H1 (cell line): ENCODE measurements at regions not wholly inside any gene's neighbourhood (a gene's known extent, or its start where the extent isn't known, plus 50 kb on each side); places are given as distances from the start of the nearest gene placed in this dataset.

Source experiments
- CTCF ChIA-PET: fragments of 300-600 bp; sonication (Branson Sonifier 250); formaldehyde crosslinking; loops from one replicate; lab custom pipeline; 2021; ENCODE audit not compliant: partially characterized antibody; lab: Charles Lee
- POLR2A ChIA-PET: fragments of 300-600 bp; sonication (Branson Sonifier 250); formaldehyde crosslinking; loops from one replicate; lab custom pipeline; 2021; ENCODE audit warnings: inconsistent platforms; ENCODE audit not compliant: partially characterized antibody; lab: Charles Lee
- DNase-seq, 2 experiments: peaks; one replicate each; pipeline versions ENCODE4 v3.0.0 to v3.0.0-alpha.2; 2010 to 2022; ENCODE audit warnings: low spot score in 2 of 2, low read depth in 1 of 2, mixed read lengths in 1 of 2
- FAIRE-seq: peaks from 2 replicates; lab custom pipeline; 2011; peaks lifted over from hg19 to GRCh38; lab: Jason Lieb, UNC
- H2AFZ ChIP-seq: 2 replicates; pipeline ENCODE4 v1.8.1; 2012; ENCODE audit warnings: low read length, inconsistent platforms
- H2AK5ac ChIP-seq: 2 replicates; pipeline ENCODE4 v1.6.1; 2013; ENCODE audit warnings: low read depth, low read length
- H2BK120ac ChIP-seq: replicated peaks from 2 replicates; pipeline ENCODE3; 2013; ENCODE audit warnings: low read depth, low read length, inconsistent platforms
- H2BK12ac ChIP-seq: 2 replicates; pipeline ENCODE4 v1.6.1; 2013; ENCODE audit warnings: low read depth, low read length
- H2BK15ac ChIP-seq: 2 replicates; pipeline ENCODE4 v1.6.1; 2013; ENCODE audit warnings: low read length
- H2BK20ac ChIP-seq: 2 replicates; pipeline ENCODE4 v1.6.1; 2013; ENCODE audit warnings: low read length
- H2BK5ac ChIP-seq: 2 replicates; pipeline ENCODE4 v1.6.1; 2013; ENCODE audit warnings: low read depth, low read length
- H3K14ac ChIP-seq: 2 replicates; pipeline ENCODE4 v1.6.1; 2013; ENCODE audit warnings: inconsistent platforms; ENCODE audit not compliant: insufficient read length
- H3K18ac ChIP-seq: 2 replicates; pipeline ENCODE4 v1.6.1; 2013; ENCODE audit warnings: low read length; ENCODE audit errors: extremely low read depth
- H3K23ac ChIP-seq: 2 replicates; pipeline ENCODE4 v1.6.1; 2013; ENCODE audit warnings: inconsistent platforms; ENCODE audit not compliant: insufficient read length
- H3K23me2 ChIP-seq: 2 replicates; pipeline ENCODE4 v1.6.1; 2013; ENCODE audit warnings: low read depth, low read length
- H3K27ac ChIP-seq: 2 replicates; pipeline ENCODE4 v1.6.1; 2011; ENCODE audit warnings: low read depth, low read length, inconsistent platforms
- H3K27me3 ChIP-seq, 4 experiments: replicated peaks in 1 of 4; 1 replicate in 1 of 4; 2 replicates in 3 of 4; pipeline versions ENCODE4 v1.6.1 to v1.8.1; 2011 to 2013; ENCODE audit warnings: low read length in 3 of 4, mild to moderate bottlenecking in 3 of 4, inconsistent platforms in 2 of 4, mixed read lengths in 2 of 4, moderate library complexity in 1 of 4; ENCODE audit not compliant: control insufficient read depth in 3 of 4, insufficient read depth in 3 of 4; ENCODE audit errors: extremely low read depth in 1 of 4
- H3K36me3 ChIP-seq, 4 experiments: 2 replicates each; pipeline versions ENCODE4 v1.6.1 to v1.8.1; 2011 to 2013; ENCODE audit warnings: mild to moderate bottlenecking in 4 of 4, low read length in 3 of 4, moderate library complexity in 2 of 4, control low read depth in 1 of 4, inconsistent platforms in 1 of 4; ENCODE audit not compliant: insufficient read depth in 4 of 4, control insufficient read depth in 2 of 4
- H3K4ac ChIP-seq: replicated peaks from 2 replicates; pipeline ENCODE3; 2013; ENCODE audit warnings: low read length, low read depth, mixed read lengths, inconsistent platforms; ENCODE audit not compliant: insufficient read length
- H3K4me1 ChIP-seq, 4 experiments: replicated peaks in 1 of 4; 1 replicate in 1 of 4; 2 replicates in 3 of 4; pipeline versions ENCODE4 v1.6.1 to v1.8.1; 2011 to 2013; ENCODE audit warnings: low read length in 3 of 4, inconsistent platforms in 2 of 4, mixed read lengths in 1 of 4; ENCODE audit not compliant: insufficient read depth in 4 of 4, control insufficient read depth in 3 of 4
- H3K4me2 ChIP-seq, 2 experiments: 2 replicates each; pipeline versions ENCODE4 v1.6.1 to v1.8.1; 2011 to 2013; ENCODE audit warnings: low read depth in 2 of 2, low read length in 2 of 2, control low read depth in 1 of 2, inconsistent platforms in 1 of 2, mild to moderate bottlenecking in 1 of 2; ENCODE audit not compliant: insufficient read depth in 1 of 2
- H3K4me3 ChIP-seq, 4 experiments: fragments of 200-600, 300-600 bp in 1 of 4; sonication (generic), shearing (Covaris generic), sonication (Bioruptor Twin) in 1 of 4; 2 replicates each; pipeline versions ENCODE4 v1.5.1 to v1.8.1; 2011 to 2016; ENCODE audit warnings: low read length in 4 of 4, low read depth in 3 of 4, control low read depth in 2 of 4, inconsistent platforms in 2 of 4, mild to moderate bottlenecking in 2 of 4, mixed read lengths in 1 of 4, moderate library complexity in 1 of 4; ENCODE audit not compliant: insufficient read depth in 2 of 4; ENCODE audit errors: extremely low read depth in 1 of 4
- H3K56ac ChIP-seq: replicated peaks from 2 replicates; pipeline ENCODE3; 2013; ENCODE audit warnings: low read depth, mild to moderate bottlenecking, mixed read lengths, low read length, inconsistent platforms; ENCODE audit not compliant: insufficient read length
- H3K79me1 ChIP-seq: 2 replicates; pipeline ENCODE4 v1.6.1; 2013; ENCODE audit warnings: low read depth, low read length, control low read depth
- H3K79me2 ChIP-seq, 2 experiments: 2 replicates each; pipeline versions ENCODE4 v1.6.1 to v1.8.1; 2012 to 2013; ENCODE audit warnings: low read length in 2 of 2, mild to moderate bottlenecking in 2 of 2, inconsistent platforms in 1 of 2; ENCODE audit not compliant: insufficient read depth in 2 of 2, control insufficient read depth in 1 of 2
- H3K9ac ChIP-seq, 4 experiments: replicated peaks in 1 of 4; 1 replicate in 1 of 4; 2 replicates in 3 of 4; pipeline versions ENCODE4 v1.6.1 to v1.8.1; 2011 to 2013; ENCODE audit warnings: low read depth in 3 of 4, low read length in 3 of 4, control low read depth in 2 of 4, mild to moderate bottlenecking in 2 of 4, moderate library complexity in 2 of 4, inconsistent platforms in 1 of 4; ENCODE audit errors: extremely low read depth in 1 of 4
- H3K9me3 ChIP-seq, 2 experiments: 2 replicates each; pipeline versions ENCODE4 v1.6.1 to v1.8.1; 2012 to 2013; ENCODE audit warnings: mild to moderate bottlenecking in 2 of 2, moderate library complexity in 2 of 2, control low read depth in 1 of 2, inconsistent platforms in 1 of 2, low read depth in 1 of 2, low read length in 1 of 2, mixed read lengths in 1 of 2; ENCODE audit not compliant: insufficient read depth in 2 of 2
- H4K20me1 ChIP-seq, 2 experiments: replicated peaks in 1 of 2; 2 replicates each; pipeline versions ENCODE3 to v1.8.1; 2011 to 2013; ENCODE audit warnings: inconsistent platforms in 2 of 2, low read length in 2 of 2, mild to moderate bottlenecking in 1 of 2; ENCODE audit not compliant: insufficient read depth in 2 of 2, control insufficient read depth in 1 of 2
- H4K5ac ChIP-seq: 2 replicates; pipeline ENCODE4 v1.6.1; 2013; ENCODE audit warnings: low read length, low read depth, mixed read lengths, inconsistent platforms; ENCODE audit not compliant: insufficient read length
- H4K8ac ChIP-seq: 2 replicates; pipeline ENCODE4 v1.8.0; 2013; ENCODE audit warnings: mild to moderate bottlenecking, moderate library complexity, low read length, inconsistent platforms; ENCODE audit not compliant: insufficient read depth; ENCODE audit errors: extremely low read depth
- H4K91ac ChIP-seq: replicated peaks from 2 replicates; pipeline ENCODE3; 2013; ENCODE audit warnings: low read length, mixed read lengths, inconsistent platforms; ENCODE audit not compliant: insufficient read length
- ATF2 ChIP-seq: IDR thresholded peaks from 2 replicates; pipeline ENCODE4 v1.6.1; 2012; ENCODE audit warnings: low read length, inconsistent platforms
- ATF3 ChIP-seq: IDR thresholded peaks from 2 replicates; pipeline ENCODE4 v1.6.1; 2011; ENCODE audit warnings: low read depth, mild to moderate bottlenecking, low read length; ENCODE audit not compliant: insufficient read depth
- CHD2 ChIP-seq: IDR thresholded peaks from 2 replicates; pipeline ENCODE4 v1.6.1; 2012; ENCODE audit warnings: low read length, improper control_type of control experiment
- EZH2 ChIP-seq: fragments of 200-600 bp; sonication (generic); IDR thresholded peaks from 2 replicates; pipeline ENCODE4 v1.7.1; 2012; ENCODE audit warnings: low read depth, mild to moderate bottlenecking, moderate library complexity, low read length, inconsistent platforms; ENCODE audit not compliant: severe bottlenecking
- KDM4A ChIP-seq: IDR thresholded peaks from one replicate; pipeline ENCODE4 v1.7.1; 2012; ENCODE audit warnings: low read depth, mild to moderate bottlenecking, moderate library complexity, low read length, inconsistent platforms; ENCODE audit not compliant: severe bottlenecking
- MAFK ChIP-seq: IDR thresholded peaks from 2 replicates; pipeline ENCODE4 v1.6.1; 2012; ENCODE audit warnings: low read depth, mild to moderate bottlenecking, improper control_type of control experiment, low read length
- POLR2A ChIP-seq, 2 experiments: IDR thresholded peaks; 1 replicate in 1 of 2; 2 replicates in 1 of 2; pipeline ENCODE4 v1.6.1; 2011; ENCODE audit warnings: low read depth in 2 of 2, low read length in 2 of 2, mild to moderate bottlenecking in 2 of 2; ENCODE audit errors: control extremely low read depth in 1 of 2
- SIRT6 ChIP-seq: IDR thresholded peaks from one replicate; pipeline ENCODE4 v1.7.1; 2012; ENCODE audit warnings: low read length, inconsistent platforms
- YY1 ChIP-seq: IDR thresholded peaks from 2 replicates; pipeline ENCODE4 v1.6.1; 2011; ENCODE audit warnings: low read depth, mild to moderate bottlenecking, low read length
- WGBS, 2 experiments: shearing (Covaris generic) in 1 of 2; methylation state at CpG; one replicate each; pipeline versions ENCODE4 v1.1.6 to v1.1.7; 2013 to 2015; ENCODE audit warnings: low lambda C conversion rate in 2 of 2, mixed read lengths in 2 of 2, inconsistent platforms in 1 of 2, low coverage in 1 of 2, missing lambda C conversion rate in 1 of 2; ENCODE audit not compliant: insufficient replicate concordance in 2 of 2, insufficient coverage in 1 of 2, insufficient read length in 1 of 2; ENCODE audit errors: extremely low coverage in 1 of 2, missing lambda C conversion rate in 1 of 2; 5-methylcytosine and 5-hydroxymethylcytosine counted together

- H3K27me3 ChIP-seq: no peaks in the 10 kb centered on the region
- H2BK15ac ChIP-seq: no peak overlapping the region
- H4K8ac ChIP-seq: no peak overlapping the region
- H3K9ac ChIP-seq: no peak overlapping the region
- H4K5ac ChIP-seq: no peak overlapping the region
- no peaks in the 10 kb centered on the region for H3K36me3 ChIP-seq
- H4K20me1 ChIP-seq: no peaks in the 10 kb centered on the region
- H3K4me2 ChIP-seq: no peak overlapping the region
- no peaks in the 10 kb centered on the region for H3K23me2 ChIP-seq
- WGBS, 2 experiments: 95% methylated on average over 2 of the region's 2 CpGs; no CpG with 5 or more reads in 1 of the 2 experiments
- ChIA-PET POLR2A (no interaction called here), CTCF (interaction anchor here (1.2 kb wide), 1 partner anchor 209 kb away, joined by 3 read pairs; no protein-coding TSS in a partner anchor)
- H2BK12ac ChIP-seq: no peak overlapping the region
- H3K18ac ChIP-seq: no peak overlapping the region
- no peak overlapping the region for H3K4me3 ChIP-seq
- H3K14ac ChIP-seq: no peak overlapping the region
- FAIRE-seq: no peak
- H2BK120ac ChIP-seq: no peak overlapping the region
- H2BK20ac ChIP-seq: no peak overlapping the region
- no peak overlapping the region for H3K56ac ChIP-seq
- no peak overlapping the region for H2AFZ ChIP-seq
- no peak for TF ChIP-seq KDM4A
- no peak for TF ChIP-seq ATF2
- TF ChIP-seq CHD2: no peak
- no peak for TF ChIP-seq MAFK
- TF ChIP-seq POLR2A (IDR thresholded peaks at IDR 0.05; ENCODE audit: control extremely low read depth in 1 of 2, low read depth in 2 of 2, low read length in 2 of 2): no peak
- no peak for TF ChIP-seq YY1
- no peak for TF ChIP-seq ATF3
- TF ChIP-seq EZH2: no peak
- TF ChIP-seq SIRT6: no peak
- H2BK5ac ChIP-seq: no peak overlapping the region
- H3K27ac ChIP-seq: no peak overlapping the region
- no peak overlapping the region for H4K91ac ChIP-seq
- DNase-seq: no peak
- no peaks in the 10 kb centered on the region for H3K79me2 ChIP-seq
- H3K9me3 ChIP-seq: no peaks in the 10 kb centered on the region
- H3K4me1 ChIP-seq: no peaks in the 10 kb centered on the region
- H2AK5ac ChIP-seq: no peak overlapping the region
- H3K79me1 ChIP-seq: no peaks in the 10 kb centered on the region
- H3K4ac ChIP-seq: no peak overlapping the region
- H3K23ac ChIP-seq: no peak overlapping the region
These were observed 107.8 kb upstream of the RAPGEF2 start for GRCh38 chr4:158995040-158995439.
